Activated naive CD4-positive, alpha-beta T cell (primary cell): ENCODE measurements at regions not wholly inside any gene's neighbourhood (a gene's known extent, or its start where the extent isn't known, plus 50 kb on each side); places are given as distances from the start of the nearest gene placed in this dataset.
"Not testable (repeated sequence)": the region's sequence is repeated elsewhere in the genome, so short reads cannot be mapped to it uniquely, and the experiment has no call there.

ENCODE experiments used
- DNase-seq, 4 experiments: peaks; one replicate each; lab custom pipeline; 2025; lab: John Stamatoyannopoulos, UW

DNA sequence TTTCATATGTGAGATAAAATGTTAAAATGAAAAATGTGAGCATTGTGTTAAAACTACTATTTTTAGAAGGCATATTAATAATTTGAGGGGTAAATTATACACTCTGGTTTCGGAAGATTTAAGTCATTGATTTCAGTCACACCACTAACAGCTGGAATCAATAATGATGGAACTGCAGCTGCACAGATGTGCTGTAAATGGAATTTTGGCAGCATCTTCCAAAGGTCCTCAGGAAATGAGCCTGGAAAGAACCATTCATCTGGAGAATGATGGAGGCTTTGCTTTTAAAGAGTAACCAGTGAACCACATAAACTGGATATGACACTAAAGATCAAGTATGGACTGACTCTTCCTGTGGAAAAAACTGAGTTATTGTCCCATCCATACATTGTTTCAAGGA lies 759.0 kb upstream of the EPHA5 start:
- no peak for DNase-seq

DNA sequence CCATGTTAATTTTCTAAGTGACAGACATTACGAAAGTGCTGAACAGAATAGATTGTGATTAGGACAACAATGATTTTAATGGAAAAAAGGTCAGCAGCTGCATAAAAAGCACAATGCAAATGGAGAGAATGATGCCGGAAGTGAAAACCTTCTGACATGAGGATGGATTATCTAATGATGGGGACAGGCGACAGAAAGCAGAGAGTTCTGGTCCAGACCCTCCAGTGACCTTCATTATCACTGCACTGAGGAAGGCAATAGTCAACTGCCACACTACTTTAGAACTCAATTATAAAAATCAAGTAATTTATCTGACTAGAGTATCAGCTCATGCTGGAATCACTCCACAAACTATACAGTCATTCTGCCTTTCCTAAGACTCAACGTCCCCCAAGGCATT lies 746.1 kb upstream of the EPHA5 start:
- no peak for DNase-seq

DNA sequence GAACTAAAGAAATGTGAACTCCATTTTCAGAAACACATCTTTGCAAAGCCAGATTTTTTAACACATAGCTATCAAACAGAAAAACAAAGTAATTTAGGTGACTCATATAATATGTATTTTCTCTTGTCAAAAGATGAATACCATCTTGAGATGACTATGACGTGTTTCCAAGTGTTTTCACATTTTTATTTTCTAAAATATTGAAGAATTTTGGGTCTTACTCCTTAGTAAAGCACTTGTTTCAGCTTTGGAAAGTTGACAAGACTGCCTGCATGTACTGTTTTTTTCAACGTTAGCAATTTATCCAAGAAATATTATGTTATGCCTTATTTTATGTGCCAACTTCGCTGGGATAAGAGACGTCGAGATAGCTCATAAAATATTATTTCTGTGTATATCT lies 733.9 kb upstream of the EPHA5 start:
- DNase-seq = no peak

DNA sequence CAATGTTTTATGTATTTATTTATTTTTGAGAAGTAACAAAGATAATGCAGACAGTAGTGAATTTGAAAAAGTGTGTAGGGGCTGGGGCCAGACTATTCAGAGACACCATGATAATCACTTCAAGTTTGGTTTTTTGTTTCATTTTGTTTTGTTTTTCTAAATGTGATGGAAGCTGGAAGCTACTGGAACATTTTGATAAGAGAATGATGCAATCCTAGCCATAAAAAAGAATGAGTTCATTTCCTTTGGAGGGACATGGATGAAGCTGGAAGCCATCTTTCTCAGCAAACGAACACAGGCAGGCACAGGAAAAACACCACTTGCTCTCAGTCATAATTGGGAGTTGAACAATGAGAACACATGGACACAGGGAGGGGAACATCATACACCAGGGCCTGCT lies 706.6 kb upstream of the EPHA5 start:
- DNase-seq = no peak

DNA sequence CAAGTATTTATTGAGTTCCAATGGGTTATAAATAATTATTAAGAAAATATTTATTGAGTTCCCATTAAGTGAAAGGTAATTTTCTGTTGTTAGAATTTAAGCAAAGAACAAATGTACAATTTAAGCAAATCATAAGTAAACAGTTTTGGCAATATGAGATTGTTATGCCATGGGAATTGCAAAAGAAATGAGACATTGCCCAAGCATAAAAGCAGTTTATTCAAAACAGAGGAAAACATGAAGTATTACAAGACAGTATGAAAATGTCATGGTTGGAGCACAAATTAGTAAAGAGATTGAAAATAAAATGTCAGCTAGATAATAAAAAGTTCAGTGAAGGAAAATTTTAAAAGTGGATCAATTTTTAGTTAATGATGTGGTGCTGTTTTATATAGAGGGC lies 706.1 kb upstream of the EPHA5 start:
- DNase-seq = no peak

DNA sequence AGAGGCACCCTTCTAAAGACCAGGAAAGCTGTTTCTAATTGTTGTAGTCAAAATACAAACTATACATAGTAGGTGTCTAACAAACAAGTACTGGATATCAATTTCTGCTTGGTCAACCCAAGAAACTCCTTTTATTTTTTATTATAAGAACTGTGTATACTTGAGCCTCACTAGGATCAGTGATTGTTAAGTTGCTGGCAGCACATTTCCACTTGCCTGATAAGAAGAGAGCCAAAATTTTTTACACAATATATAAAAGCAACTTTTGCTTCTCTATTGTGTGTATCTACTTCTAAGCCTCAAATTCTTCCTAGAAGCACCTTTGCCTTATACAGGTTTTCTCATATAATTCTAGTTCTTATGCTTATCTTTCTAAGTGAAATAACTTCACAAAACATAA lies 703.0 kb upstream of the EPHA5 start:
- DNase-seq = no peak

DNA sequence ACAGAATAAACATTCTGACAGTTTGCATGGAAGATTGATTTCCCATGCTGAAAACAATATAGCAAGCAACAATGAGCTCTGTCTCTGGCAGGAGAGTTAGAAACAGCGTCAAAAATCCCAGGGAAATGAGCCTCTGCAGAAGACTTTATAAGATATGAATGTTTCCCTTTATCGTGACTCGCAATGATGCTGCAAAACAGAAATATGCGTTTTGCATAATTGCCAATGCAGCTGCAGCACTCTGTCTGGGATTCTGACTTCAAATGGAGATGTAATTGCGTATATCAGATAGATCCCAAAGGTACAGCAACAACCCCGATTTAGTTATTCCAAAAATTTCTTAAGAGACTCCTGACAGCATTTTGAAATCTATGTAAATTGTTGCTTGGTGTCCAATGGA lies 702.4 kb upstream of the EPHA5 start:
- no peak for DNase-seq

DNA sequence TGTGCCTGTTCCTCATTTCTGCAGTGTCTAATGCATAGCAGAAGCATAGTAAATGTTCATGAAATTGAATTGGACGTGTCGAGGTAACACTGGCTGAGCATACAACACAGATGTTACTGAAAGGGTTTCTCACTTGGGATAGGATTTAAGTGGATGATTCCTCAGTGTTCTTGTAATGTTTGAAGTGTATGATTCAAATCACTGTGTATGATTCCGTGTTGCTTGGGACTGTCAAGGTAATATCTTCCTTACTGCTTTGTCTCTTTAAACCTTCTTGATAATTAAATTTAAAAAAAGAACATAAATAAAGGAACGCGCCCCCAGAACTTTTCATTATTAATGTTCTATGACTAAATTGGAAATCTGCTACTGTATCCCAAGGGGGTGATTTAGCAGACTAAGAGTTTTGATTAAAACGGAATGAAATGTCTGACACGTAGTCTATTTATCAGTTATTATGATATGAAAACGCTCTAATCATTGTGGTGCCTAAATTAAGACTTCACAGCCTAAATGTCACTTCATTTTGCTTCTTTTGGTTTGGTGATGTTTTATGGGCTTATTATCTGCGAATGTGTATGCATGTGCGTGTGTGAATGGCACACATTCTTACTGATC lies 696.9 kb upstream of the EPHA5 start:
- no peak for DNase-seq

DNA sequence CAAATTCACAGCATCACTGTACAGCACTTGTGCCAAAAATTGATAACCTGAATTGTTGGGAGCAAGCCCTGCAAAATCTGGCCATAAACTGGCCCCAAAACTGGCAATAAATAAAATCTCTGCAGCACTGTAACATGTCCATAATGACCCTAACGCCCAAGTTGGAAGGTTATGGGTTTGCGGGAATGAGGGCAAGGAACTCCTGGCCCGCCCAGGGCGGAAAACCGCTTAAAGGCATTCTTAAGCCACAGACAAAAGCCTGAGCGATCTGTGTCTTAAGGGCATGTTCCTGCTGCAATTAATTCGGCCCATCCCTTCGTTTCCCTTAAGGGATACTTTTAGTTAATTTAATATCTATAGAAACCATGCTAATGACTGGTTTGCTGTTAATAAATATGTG lies 690.1 kb upstream of the EPHA5 start:
- DNase-seq = not testable (repeated sequence)

DNA sequence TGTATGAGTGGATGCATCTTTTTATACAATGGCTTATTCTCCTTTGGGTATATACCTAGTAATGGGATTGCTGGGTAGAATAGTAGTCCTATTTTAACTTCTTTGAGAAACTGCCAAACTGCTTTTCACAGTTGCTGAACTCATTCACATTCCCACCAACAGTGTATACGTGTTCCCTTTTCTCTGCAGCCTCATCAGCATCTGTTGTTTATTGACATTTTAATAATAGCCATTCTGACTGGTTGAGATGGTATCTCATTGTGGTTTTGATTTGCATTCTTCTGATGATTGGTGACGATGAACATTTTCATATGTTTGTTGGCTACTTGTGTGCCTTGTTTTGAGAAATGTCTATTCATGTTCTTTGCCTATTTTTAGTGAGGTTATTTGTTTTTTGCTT lies 687.0 kb upstream of the EPHA5 start:
- no peak for DNase-seq

DNA sequence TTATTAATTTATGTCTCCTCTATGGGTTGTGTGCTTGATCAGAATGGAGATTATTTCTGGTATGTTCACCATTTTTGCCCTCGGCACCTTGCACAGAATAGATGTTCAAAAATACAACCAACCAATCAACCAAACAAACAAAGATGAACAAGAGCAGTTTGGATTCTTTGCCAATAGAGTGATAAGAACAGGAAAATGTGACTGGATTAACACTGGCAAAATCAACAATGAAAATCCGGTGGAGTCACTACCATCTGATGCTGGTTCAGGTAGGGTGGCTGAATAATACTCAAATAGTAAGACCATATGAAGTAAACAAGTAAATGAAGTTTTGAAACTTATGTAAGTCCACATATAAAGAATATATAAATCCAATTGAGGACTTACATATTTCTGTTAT lies 685.0 kb upstream of the EPHA5 start:
- no peak for DNase-seq

DNA sequence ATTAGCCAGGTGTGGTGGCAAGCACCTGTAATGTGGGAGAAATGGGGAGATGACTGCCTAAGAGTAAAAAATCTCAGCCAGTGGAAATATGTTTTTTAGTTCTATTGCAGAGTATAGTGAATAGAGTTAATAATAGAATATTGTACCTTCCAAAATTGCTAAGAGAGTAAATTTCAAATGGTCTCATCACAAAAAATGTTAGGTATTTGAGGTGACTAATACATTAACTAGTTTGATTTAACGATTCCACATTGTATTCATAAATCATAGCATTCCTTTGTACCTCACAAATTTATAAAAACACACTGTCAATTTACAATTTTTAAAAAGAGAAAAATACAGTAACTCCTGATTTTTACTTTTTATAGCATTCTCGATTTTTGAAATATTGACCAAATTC lies 681.5 kb upstream of the EPHA5 start:
- no peak for DNase-seq

DNA sequence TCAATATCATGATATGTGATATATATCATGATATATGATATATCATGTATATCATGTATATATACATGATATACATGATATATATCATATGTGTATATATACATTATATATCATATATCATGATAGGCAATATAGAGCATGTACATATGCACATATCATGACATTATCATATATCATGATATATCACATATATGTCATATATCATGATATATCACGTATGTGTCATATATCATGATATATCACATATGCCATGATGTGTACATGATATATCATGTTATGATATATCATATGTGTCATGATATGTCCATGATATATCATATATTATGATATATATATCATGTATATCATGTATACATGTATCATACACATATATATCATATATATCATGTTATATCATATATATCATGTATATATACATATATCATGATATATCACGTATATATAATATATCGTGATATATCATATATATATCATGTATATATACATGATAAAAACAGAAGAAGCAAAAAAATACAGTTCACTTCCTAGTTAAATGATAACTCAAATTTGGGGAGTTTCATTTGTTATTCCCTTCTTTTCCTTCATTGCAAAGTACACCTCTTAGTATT lies 670.1 kb upstream of the EPHA5 start:
- DNase-seq = no peak

DNA sequence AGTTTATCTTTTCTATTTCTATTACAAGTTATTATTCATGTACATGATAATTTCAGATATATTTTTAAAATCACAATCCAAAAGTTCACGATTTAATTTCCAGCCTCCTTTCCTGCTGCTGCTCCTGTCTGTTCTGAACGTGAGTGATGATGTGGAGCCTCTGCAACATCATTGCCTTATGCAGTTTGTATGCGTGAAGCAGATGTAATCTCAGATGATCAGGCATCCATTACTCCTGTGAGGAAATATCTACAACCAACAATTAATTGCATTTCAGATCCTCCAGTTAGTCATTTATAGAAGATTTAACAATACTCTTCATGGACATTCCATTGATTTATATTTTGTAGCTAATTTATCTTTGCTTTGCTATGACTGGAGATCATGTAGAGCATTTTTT lies 668.7 kb upstream of the EPHA5 start:
- DNase-seq = no peak

DNA sequence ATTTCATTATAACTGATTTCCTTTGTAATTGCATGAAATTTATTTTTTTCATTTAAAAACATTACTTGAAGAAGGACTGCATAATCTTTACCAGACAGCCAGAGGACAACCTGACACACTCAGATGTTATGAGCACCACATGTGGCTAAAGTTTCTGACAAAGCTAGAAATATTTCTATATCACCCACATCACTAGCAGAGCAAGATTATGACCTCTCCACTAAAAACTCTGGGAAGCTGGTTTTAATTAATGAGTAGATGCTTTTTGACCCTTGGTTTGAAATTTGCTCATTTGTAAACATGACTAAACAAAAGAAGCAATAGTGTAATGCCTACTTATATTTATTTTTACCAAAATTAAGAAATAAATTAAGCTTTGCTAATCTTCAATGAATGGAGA lies 661.5 kb upstream of the EPHA5 start:
- DNase-seq = no peak

DNA sequence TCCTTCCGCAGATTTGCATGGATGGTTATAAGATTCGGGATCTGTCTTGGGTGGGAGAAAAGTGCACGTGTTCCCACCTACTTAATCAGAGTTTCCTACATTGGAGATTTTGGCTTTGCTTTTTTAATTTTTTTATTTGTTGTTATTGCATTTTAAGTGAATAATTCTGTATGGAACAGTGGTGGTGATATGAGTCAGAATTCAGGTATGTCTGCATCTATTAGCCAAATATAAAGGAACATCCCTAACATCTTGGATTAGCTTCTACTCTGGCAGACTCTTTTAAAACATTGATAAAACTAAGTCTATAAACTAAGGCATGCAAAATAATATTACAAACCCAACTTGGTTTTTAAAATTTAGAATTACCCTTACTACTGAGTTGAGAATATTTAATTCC lies 659.8 kb upstream of the EPHA5 start:
- no peak for DNase-seq

DNA sequence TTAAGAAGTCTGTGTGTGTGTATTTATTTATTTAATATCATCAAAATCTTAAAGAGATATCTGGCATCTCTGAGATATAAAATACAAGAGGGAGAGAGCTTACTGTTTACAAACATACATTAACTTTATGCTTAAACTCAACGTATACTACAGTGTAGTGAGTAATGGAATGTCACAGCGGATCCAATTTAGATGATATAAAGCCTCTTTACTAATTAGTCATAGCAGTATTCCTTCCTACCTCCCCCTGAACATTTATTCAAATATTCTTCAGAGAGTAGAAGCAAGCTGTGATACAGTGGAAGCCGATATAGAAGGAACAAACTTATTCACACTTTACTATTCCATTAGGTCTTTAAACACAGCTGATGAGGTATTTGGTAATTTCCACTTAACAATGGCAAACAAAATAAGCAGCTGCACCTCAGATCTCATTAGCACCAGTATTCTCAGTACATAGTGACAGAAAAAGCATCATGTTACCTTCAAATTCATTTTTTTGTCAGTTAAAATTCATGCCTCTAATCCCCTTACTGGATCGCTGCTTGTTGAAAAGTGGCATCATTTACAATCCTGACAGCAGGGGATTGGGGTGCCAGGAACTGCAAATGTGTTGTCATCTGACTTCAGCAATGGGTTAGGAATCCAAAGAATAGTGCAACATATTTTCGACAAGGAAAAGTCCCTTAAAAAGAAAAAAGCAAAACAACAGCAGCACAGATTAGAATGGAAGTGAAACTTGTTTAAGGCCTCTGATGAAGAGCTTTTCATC lies 658.7 kb upstream of the EPHA5 start:
- no peak for DNase-seq

DNA sequence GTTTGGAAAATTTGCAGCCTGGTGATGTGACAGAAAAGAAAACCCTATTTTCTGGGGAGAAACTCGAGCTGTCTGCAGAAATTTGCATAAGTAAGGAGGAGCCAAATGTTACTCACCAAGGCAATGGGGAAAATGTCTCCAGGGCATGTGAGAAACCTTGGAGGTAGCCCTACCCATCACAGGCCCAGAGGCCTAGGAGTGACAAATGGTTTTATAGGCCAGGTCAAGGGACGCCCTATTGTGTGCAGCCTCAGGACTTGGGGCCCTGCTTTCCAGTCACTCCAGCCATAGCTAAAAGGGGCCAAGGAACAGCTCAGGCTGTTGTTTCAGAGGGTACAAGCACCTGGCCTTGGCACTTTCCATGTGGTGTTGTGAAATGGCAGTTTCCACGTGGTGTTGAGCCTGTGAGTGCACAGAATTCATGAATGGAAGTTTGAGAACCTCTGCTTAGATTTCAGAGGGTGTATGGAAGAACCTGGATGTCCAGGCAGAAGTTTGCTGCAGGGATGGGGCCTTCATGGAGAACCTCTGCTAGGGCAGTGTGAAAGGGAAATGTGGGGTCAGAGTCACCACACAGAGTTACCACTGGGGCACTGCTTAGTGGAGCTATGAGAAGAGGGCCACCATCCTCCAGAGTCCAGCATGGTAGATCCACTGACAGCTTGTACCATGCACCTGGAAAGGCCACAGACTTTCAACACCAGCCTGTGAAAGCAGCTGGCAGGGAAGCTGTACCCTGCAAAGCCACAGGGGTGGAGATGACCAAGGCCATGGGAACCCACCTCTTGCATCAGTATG lies 637.6 kb upstream of the EPHA5 start:
- DNase-seq = no peak

DNA sequence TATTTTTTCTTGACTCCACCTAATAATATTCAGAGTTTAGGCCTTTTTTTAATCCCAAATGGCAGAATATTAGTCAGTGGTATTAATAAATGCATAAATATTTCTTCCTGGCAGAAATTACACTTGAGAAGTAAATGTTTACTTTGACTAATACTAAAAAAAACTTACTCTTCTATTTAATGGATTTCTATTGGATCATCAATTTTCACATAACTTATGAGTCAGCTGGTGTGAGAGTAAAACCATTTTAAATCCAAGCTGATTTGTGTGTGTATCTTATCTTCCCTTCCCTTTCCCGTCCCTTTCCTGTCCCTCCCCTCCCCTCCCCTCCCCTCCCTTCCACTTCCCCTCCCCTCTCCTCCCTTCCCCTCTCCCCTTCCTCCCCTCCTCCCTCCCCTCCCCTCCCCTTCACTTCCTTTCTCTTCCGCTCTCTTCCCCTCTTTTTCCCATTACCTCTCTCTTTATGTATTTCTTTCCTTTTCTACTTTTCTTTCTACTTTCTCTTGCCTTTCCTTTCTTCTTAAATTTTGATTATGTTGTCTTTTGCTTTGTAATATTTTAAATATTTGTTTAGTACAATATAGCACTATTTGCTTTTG lies 630.1 kb upstream of the EPHA5 start:
- no peak for DNase-seq

DNA sequence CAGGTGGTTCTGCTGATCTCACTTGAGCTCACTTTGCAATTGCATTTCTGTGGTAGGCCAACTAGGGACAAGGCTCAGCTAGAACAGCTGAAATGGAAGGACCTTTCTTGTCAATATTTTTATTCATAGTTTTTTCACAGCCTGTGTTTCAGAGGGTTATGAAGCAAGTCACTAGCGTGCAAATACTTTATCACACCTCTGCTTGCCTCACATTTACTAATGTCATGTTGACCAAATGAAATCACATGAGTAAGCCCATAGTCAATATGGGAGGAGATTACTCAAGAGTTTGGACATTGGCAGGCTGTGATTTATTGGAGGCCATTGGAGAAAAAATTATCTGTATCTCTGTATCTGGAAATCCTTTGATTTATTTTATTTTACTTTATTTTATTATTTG lies 628.3 kb upstream of the EPHA5 start:
- no peak for DNase-seq

DNA sequence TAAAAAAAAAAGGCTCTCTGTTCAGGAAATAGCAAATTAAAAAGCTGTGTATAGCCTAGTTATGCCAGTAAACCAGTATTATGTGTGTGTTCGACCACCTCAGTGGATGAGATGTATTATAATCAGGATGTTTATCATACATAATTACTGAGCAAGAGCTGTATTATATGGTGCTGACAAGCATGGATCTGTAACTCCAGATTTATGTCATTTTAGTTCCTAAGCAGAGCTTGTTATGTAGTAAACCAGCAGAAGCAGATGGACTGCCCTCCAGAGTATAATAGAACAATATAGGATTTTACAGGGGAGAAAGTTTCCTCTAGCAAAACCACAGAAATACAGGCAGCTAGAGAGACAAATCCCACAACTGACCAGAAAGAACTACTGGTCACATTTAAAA lies 627.4 kb upstream of the EPHA5 start:
- DNase-seq = no peak

DNA sequence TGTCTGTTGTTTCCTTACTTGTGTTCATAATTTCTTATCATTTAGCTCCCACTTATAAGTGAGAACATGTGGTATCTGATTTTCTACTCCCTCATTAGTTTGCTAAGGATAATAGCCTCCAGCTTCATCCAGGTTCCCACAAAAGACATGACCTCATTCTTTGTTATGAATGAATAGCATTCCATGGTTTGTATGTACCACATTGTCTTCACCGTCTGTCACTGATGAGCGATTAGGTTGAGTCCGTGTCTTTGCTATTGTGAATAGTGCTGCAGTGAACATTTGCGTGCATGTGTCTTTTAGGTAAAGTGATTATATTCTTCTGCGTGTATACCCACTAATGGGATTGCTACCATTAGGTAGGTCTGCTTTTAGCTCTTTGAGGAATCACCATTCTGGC lies 624.3 kb upstream of the EPHA5 start:
- no peak for DNase-seq
